Upper lobe of left lung (tissue), 6 donors: ENCODE measurements at regions not wholly inside any gene's neighbourhood (a gene's known extent, or its start where the extent isn't known, plus 50 kb on each side); places are given as distances from the start of the nearest gene placed in this dataset.

Experiments
- ATAC-seq, 2 donors: fragments of 200-7000 bp; cut with Tn5 transposase; one replicate each; pipeline ENCODE4 v1.9.1; 2022; ENCODE audit warnings: mild to moderate bottlenecking in 2 of 2, moderate library complexity in 2 of 2; ENCODE audit not compliant: low FRiP score in 2 of 2
- DNase-seq, 2 donors: peaks; one replicate each; pipeline ENCODE4 v3.0.0-alpha.2; 2019 to 2020
- H3K27ac ChIP-seq, 4 donors: fragments of 200-600 bp; sonication (generic); one replicate each; pipeline ENCODE4 v1.5.1; 2016 to 2019
- H3K27me3 ChIP-seq, 4 donors: fragments of 200-600 bp; sonication (generic); one replicate each; pipeline ENCODE4 v1.5.1; 2017 to 2019
- H3K36me3 ChIP-seq, 4 donors: fragments of 200-600 bp; sonication (generic); one replicate each; pipeline ENCODE4 v1.5.1; 2016 to 2019
- H3K4me1 ChIP-seq, 4 donors: fragments of 200-600 bp; sonication (generic); one replicate each; pipeline ENCODE4 v1.5.1; 2018 to 2019
- H3K4me3 ChIP-seq, 4 donors: fragments of 200-600 bp; sonication (generic); one replicate each; pipeline ENCODE4 v1.5.1; 2017 to 2019; ENCODE audit warnings: mild to moderate bottlenecking in 2 of 4, moderate library complexity in 1 of 4
- H3K9me3 ChIP-seq, 4 donors: fragments of 200-600 bp; sonication (generic); one replicate each; pipeline ENCODE4 v1.5.1; 2018 to 2019
- CTCF ChIP-seq, 6 experiments: fragments of 450-650 bp in 4 of 6; fragments of 200-600 bp in 2 of 6; sonication (generic) in 2 of 6; IDR thresholded peaks; one replicate each; pipeline ENCODE4 v1.5.1; 2016 to 2019; ENCODE audit warnings: antibody characterized with exemption in 6 of 6
- EP300 ChIP-seq, 4 donors: sonication (generic); formaldehyde crosslinking; IDR thresholded peaks; one replicate each; pipeline ENCODE4 v1.5.1; 2017; ENCODE audit warnings: antibody characterized with exemption in 4 of 4, control low read depth in 2 of 4
- POLR2A ChIP-seq, 4 donors: fragments of 450-650 bp; IDR thresholded peaks; one replicate each; pipeline ENCODE4 v1.5.1; 2016 to 2017; ENCODE audit warnings: antibody characterized with exemption in 4 of 4, mild to moderate bottlenecking in 2 of 4
- POLR2AphosphoS5 ChIP-seq, 2 donors: sonication (generic); formaldehyde crosslinking; IDR thresholded peaks; one replicate each; pipeline ENCODE4 v1.5.1; 2017; ENCODE audit warnings: antibody characterized with exemption in 2 of 2
- WGBS, 2 donors: methylation state at CpG; one replicate each; pipeline ENCODE4 v1.1.5; 2017 to 2018; 5-methylcytosine and 5-hydroxymethylcytosine counted together
- donor health status: DM: no; HTN: no; CAD: no; lungs with moderate emphysema.
- donor health status: DM: no; HTN: yes; CAD: no; lungs with severe emphysema.

GRCh38 chrX:25130619-25131018 is 114.9 kb upstream of the ARX start:
- Histone ChIP-seq H3K9me3 (no peaks in the 10 kb centered on the region), H3K4me3 (no peak overlapping the region), H3K4me1 (no peaks in the 10 kb centered on the region), H3K27me3 (no peaks in the 10 kb centered on the region), H3K36me3 (no peaks in the 10 kb centered on the region), H3K27ac (no peak overlapping the region)
- 84 to 88% methylated on average over 4 of the region's 4 CpGs for WGBS, 2 donors
- no peak for ATAC-seq
- TF ChIP-seq POLR2A (IDR thresholded peaks at IDR 0.05), result no peak
- TF ChIP-seq EP300 (IDR thresholded peaks at IDR 0.05), result no peak
- no peak for TF ChIP-seq POLR2AphosphoS5 (IDR thresholded peaks at IDR 0.05)
- TF ChIP-seq CTCF (IDR thresholded peaks at IDR 0.05), result no peak
- DNase-seq, result no peak

- no peak overlapping the region for H3K27ac ChIP-seq
- DNase-seq (no peak), ATAC-seq (no peak)
- H3K9me3 ChIP-seq, result peaks cover 0 to 6% (median 0%) of the 10 kb centered on the region in 4 donors
- H3K4me3 ChIP-seq, result no peak overlapping the region
- H3K27me3 ChIP-seq, result no peaks in the 10 kb centered on the region
- TF ChIP-seq CTCF (IDR thresholded peaks at IDR 0.05), result no peak
- no peak for TF ChIP-seq POLR2AphosphoS5 (IDR thresholded peaks at IDR 0.05)
- no peak for TF ChIP-seq EP300 (IDR thresholded peaks at IDR 0.05)
- TF ChIP-seq POLR2A (IDR thresholded peaks at IDR 0.05), result no peak
- 73 to 78% methylated on average over 4 of the region's 4 CpGs for WGBS, 2 donors
- no peaks in the 10 kb centered on the region for H3K4me1 ChIP-seq
- no peaks in the 10 kb centered on the region for H3K36me3 ChIP-seq
These were observed 109.7 kb upstream of the ARX start for GRCh38 chrX:25125483-25125882.

- Histone ChIP-seq H3K4me3 (no peak overlapping the region), H3K27me3 (no peaks in the 10 kb centered on the region), H3K9me3 (peaks cover 0 to 6% (median 0%) of the 10 kb centered on the region in 4 donors), H3K36me3 (no peaks in the 10 kb centered on the region), H3K27ac (no peak overlapping the region), H3K4me1 (no peaks in the 10 kb centered on the region)
- DNase-seq (no peak), ATAC-seq (no peak)
- TF ChIP-seq EP300 (IDR thresholded peaks at IDR 0.05), result no peak
- TF ChIP-seq POLR2AphosphoS5 (IDR thresholded peaks at IDR 0.05), result no peak
- no peak for TF ChIP-seq POLR2A (IDR thresholded peaks at IDR 0.05)
- TF ChIP-seq CTCF (IDR thresholded peaks at IDR 0.05), result no peak
- 79 to 82% methylated on average over 2 of the region's 2 CpGs for WGBS, 2 donors
These were observed 108.6 kb upstream of the ARX start for GRCh38 chrX:25124391-25124790.

GRCh38 chrX:25112156-25112555 is 96.4 kb upstream of the ARX start:
- H3K4me3 ChIP-seq, result no peak overlapping the region
- no peak for ATAC-seq
- H3K9me3 ChIP-seq, result no peaks in the 10 kb centered on the region

More at GRCh38 chrX:25112156-25112555, 96.4 kb upstream of the ARX start:
- Histone ChIP-seq H3K36me3 (no peaks in the 10 kb centered on the region), H3K27ac (no peak overlapping the region), H3K4me1 (no peaks in the 10 kb centered on the region), H3K27me3 (no peaks in the 10 kb centered on the region)
- 96% methylated on average over 2 of the region's 2 CpGs; no CpG with 5 or more reads in 1 of the 2 donors for WGBS, 2 donors
- no peak for TF ChIP-seq POLR2AphosphoS5 (IDR thresholded peaks at IDR 0.05)
- TF ChIP-seq CTCF (IDR thresholded peaks at IDR 0.05), result no peak
- TF ChIP-seq POLR2A (IDR thresholded peaks at IDR 0.05), result no peak
- TF ChIP-seq EP300 (IDR thresholded peaks at IDR 0.05), result no peak
- DNase-seq, result no peak
